ENCODE measurements at regions not wholly inside any gene's neighbourhood (a gene's known extent, or its start where the extent isn't known, plus 50 kb on each side); places are given as distances from the start of the nearest gene placed in this dataset.

- TF ChIP-seq POLR2A (IDR thresholded peaks at IDR 0.05; ENCODE audit: low read length) (no peak), GATA1 (IDR thresholded peaks at IDR 0.05; ENCODE audit: low read depth, low read length) (no peak)
Measured at GRCh38 chr14:26163761-26164160, 434.1 kb downstream of the NOVA1 start.
